DOHH2 (cell line): ENCODE measurements at regions not wholly inside any gene's neighbourhood (a gene's known extent, or its start where the extent isn't known, plus 50 kb on each side); places are given as distances from the start of the nearest gene placed in this dataset.
"Not testable (repeated sequence)": the region's sequence is repeated elsewhere in the genome, so short reads cannot be mapped to it uniquely, and the experiment has no call there.

Source experiments
- H3F3A ChIP-seq: fragments of 200-600 bp; sonication (generic), shearing (Covaris generic); 2 replicates; pipeline ENCODE4 v1.6.0; 2016; ENCODE audit warnings: antibody characterized with exemption, mild to moderate bottlenecking; ENCODE audit not compliant: control insufficient read depth, insufficient read depth
- H3K27ac ChIP-seq: fragments of 200-600 bp; sonication (generic); 2 replicates; pipeline ENCODE4 v1.5.1; 2014; ENCODE audit warnings: low read depth, mild to moderate bottlenecking, low read length, moderate library complexity
- H3K27me3 ChIP-seq: fragments of 200-600 bp; sonication (generic); 2 replicates; pipeline ENCODE4 v1.6.1; 2014; ENCODE audit warnings: mild to moderate bottlenecking, low read length, mixed read lengths; ENCODE audit not compliant: control insufficient read depth
- H3K36me3 ChIP-seq: fragments of 200-600 bp; sonication (generic); 2 replicates; pipeline ENCODE4 v1.6.1; 2014; ENCODE audit warnings: mild to moderate bottlenecking, low read length, moderate library complexity, mixed read lengths; ENCODE audit not compliant: control insufficient read depth
- H3K4me1 ChIP-seq: fragments of 200-600 bp; sonication (generic); 2 replicates; pipeline ENCODE4 v1.6.1; 2014; ENCODE audit warnings: mild to moderate bottlenecking, low read length, mixed read lengths; ENCODE audit not compliant: control insufficient read depth
- H3K4me2 ChIP-seq: fragments of 200-600 bp; sonication (generic); 2 replicates; pipeline ENCODE4 v1.6.0; 2014; ENCODE audit warnings: mild to moderate bottlenecking, low read length, moderate library complexity
- H3K4me3 ChIP-seq: fragments of 200-600 bp; sonication (generic); 2 replicates; pipeline ENCODE4 v1.5.1; 2014; ENCODE audit warnings: mild to moderate bottlenecking, low read length, mixed read lengths
- H3K79me2 ChIP-seq: fragments of 200-600 bp; sonication (generic); 2 replicates; pipeline ENCODE4 v1.6.1; 2014; ENCODE audit warnings: mild to moderate bottlenecking, low read length, mixed read lengths; ENCODE audit not compliant: control insufficient read depth
- H3K9me2 ChIP-seq: fragments of 200-600 bp; sonication (generic); replicated peaks from 2 replicates; pipeline ENCODE4 v1.6.1; 2014; ENCODE audit warnings: mild to moderate bottlenecking, low read length, mixed read lengths; ENCODE audit not compliant: control insufficient read depth
- H3K9me3 ChIP-seq: fragments of 200-600 bp; sonication (generic); 2 replicates; pipeline ENCODE4 v1.6.1; 2014; ENCODE audit warnings: antibody characterized with exemption, low read length, mixed read lengths; ENCODE audit not compliant: control insufficient read depth, insufficient read depth
- H4K20me1 ChIP-seq: fragments of 200-600 bp; sonication (generic); 2 replicates; pipeline ENCODE4 v1.6.0; 2014; ENCODE audit warnings: low read depth, mild to moderate bottlenecking, antibody characterized with exemption, low read length, moderate library complexity; ENCODE audit not compliant: control insufficient read depth, insufficient read depth
- CTCF ChIP-seq: fragments of 200-600 bp; sonication (generic); IDR thresholded peaks from one replicate; pipeline ENCODE4 v1.5.1; 2014; ENCODE audit warnings: antibody characterized with exemption, mild to moderate bottlenecking, low read depth, low read length; ENCODE audit not compliant: poor library complexity, severe bottlenecking
- EZH2phosphoT487 ChIP-seq: fragments of 200-600 bp; sonication (generic); IDR thresholded peaks from 2 replicates; pipeline ENCODE4 v1.6.1; 2017; ENCODE audit warnings: borderline replicate concordance, mild to moderate bottlenecking, antibody characterized with exemption, low read length, moderate library complexity, mixed read lengths

DNA sequence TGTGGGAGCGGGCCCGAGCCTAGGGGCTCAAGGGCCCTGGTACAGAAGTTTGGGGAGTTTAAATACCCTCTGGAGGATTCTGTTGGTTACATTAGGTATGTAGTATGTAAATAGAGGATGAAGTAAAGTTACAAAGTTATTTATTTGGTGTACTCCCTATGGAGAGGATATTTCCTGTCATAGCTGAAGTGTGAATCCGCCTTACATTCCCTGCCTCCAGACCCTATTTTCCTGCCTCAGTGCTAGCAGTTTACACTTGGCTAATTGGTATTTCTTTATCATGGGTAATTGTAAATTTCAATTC, 60.6 kb upstream of the KLF14 start:
- Histone ChIP-seq H3K9me3 (no peaks in the 10 kb centered on the region), H3K9me2 (no peaks in the 10 kb centered on the region), H3K27me3 (no peaks in the 10 kb centered on the region; the same call in 1 of the 2 replicates), H3K27ac (no peak overlapping the region), H4K20me1 (no peaks in the 10 kb centered on the region), H3K4me2 (no peak overlapping the region), H3K79me2 (no peaks in the 10 kb centered on the region), H3K4me3 (no peak overlapping the region), H3F3A (no peaks in the 10 kb centered on the region), H3K36me3 (no peaks in the 10 kb centered on the region), H3K4me1 (no peaks in the 10 kb centered on the region)
- no peak for TF ChIP-seq CTCF
- no peak for TF ChIP-seq EZH2phosphoT487

GRCh38 chr7:130796425-130796824, 62.4 kb upstream of the KLF14 start:
- H3K79me2 ChIP-seq, H3K27ac ChIP-seq, H3K4me2 ChIP-seq, H3F3A ChIP-seq, H3K9me2 ChIP-seq, H4K20me1 ChIP-seq, H3K36me3 ChIP-seq, H3K27me3 ChIP-seq, H3K9me3 ChIP-seq, H3K4me3 ChIP-seq, H3K4me1 ChIP-seq: not testable (repeated sequence)

- H3K9me2 ChIP-seq = no peaks in the 10 kb centered on the region
Observed at GRCh38 chr7:130803127-130803526, 69.1 kb upstream of the KLF14 start.

GRCh38 chr7:130804220-130804619, 70.2 kb upstream of the KLF14 start:
- no peaks in the 10 kb centered on the region for H3K79me2 ChIP-seq
- no peaks in the 10 kb centered on the region for H3K4me1 ChIP-seq
- TF ChIP-seq EZH2phosphoT487 (no peak), CTCF (no peak)
- H3K27ac ChIP-seq = no peak overlapping the region
- peaks cover 19% of the 10 kb centered on the region for H3K27me3 ChIP-seq
- no peaks in the 10 kb centered on the region for H3K9me3 ChIP-seq
- H3K36me3 ChIP-seq = no peaks in the 10 kb centered on the region
- no peaks in the 10 kb centered on the region for H4K20me1 ChIP-seq
- H3F3A ChIP-seq = no peaks in the 10 kb centered on the region
- H3K4me2 ChIP-seq = no peak overlapping the region
- no peak overlapping the region for H3K4me3 ChIP-seq
- no peaks in the 10 kb centered on the region for H3K9me2 ChIP-seq

More at GRCh38 chr7:130803127-130803526, 69.1 kb upstream of the KLF14 start:
- Histone ChIP-seq H4K20me1 (no peaks in the 10 kb centered on the region), H3K27me3 (peaks cover 19% of the 10 kb centered on the region), H3F3A (no peaks in the 10 kb centered on the region), H3K4me3 (no peak overlapping the region), H3K27ac (no peak overlapping the region), H3K79me2 (no peaks in the 10 kb centered on the region), H3K4me2 (no peak overlapping the region), H3K4me1 (no peaks in the 10 kb centered on the region), H3K36me3 (no peaks in the 10 kb centered on the region), H3K9me3 (no peaks in the 10 kb centered on the region)
- TF ChIP-seq CTCF = no peak
- TF ChIP-seq EZH2phosphoT487 = no peak

DNA sequence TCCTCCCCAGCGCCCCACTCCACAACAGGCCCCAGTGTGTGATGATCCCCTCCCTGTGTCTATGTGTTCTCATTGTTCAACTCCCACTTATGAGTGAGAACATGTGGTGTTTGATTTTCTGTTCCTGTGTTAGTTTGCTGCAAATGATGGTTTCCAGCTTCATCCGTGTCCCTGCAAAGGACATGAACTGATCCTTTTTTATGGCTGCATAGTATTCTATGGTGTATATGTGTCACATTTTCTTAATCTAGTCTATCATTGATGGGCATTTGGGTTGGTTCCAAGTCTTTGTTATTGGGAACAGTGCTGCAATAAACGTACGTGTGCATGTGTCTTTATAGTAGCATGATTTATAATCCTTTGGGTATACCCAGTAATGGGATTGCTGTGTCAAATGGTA, 78.8 kb upstream of the KLF14 start:
- not testable (repeated sequence) for H3K9me2 ChIP-seq, H3K36me3 ChIP-seq, H3K4me2 ChIP-seq, H4K20me1 ChIP-seq, H3F3A ChIP-seq, H3K9me3 ChIP-seq, H3K4me1 ChIP-seq, H3K27me3 ChIP-seq, H3K27ac ChIP-seq, H3K4me3 ChIP-seq, H3K79me2 ChIP-seq
